Activated CD4-positive, alpha-beta T cell treated with anti-CD3 and anti-CD28 coated beads, Interleukin-2, amount 10 ng/mL, durations not matched to agents 24 days and 14 days (primary cell): ENCODE measurements at regions not wholly inside any gene's neighbourhood (a gene's known extent, or its start where the extent isn't known, plus 50 kb on each side); places are given as distances from the start of the nearest gene placed in this dataset.

Source experiments
- DNase-seq: peaks from one replicate; pipeline ENCODE4 v3.0.0; 2022
- H3K27ac Mint-ChIP-seq: one replicate; pipeline ENCODE4 v1.8.0; 2022; ENCODE audit warnings: mild to moderate bottlenecking, mixed read lengths
- H3K27me3 Mint-ChIP-seq: one replicate; pipeline ENCODE4 v1.8.0; 2022; ENCODE audit warnings: mixed read lengths
- H3K36me3 Mint-ChIP-seq: one replicate; pipeline ENCODE4 v1.8.0; 2022; ENCODE audit warnings: low read depth, mild to moderate bottlenecking, mixed read lengths
- H3K4me1 Mint-ChIP-seq: one replicate; pipeline ENCODE4 v1.8.0; 2021; ENCODE audit warnings: mixed read lengths
- H3K4me3 Mint-ChIP-seq: one replicate; pipeline ENCODE4 v1.8.0; 2022; ENCODE audit warnings: mild to moderate bottlenecking, moderate library complexity, mixed read lengths
- H3K9me3 Mint-ChIP-seq: one replicate; pipeline ENCODE4 v1.8.0; 2021; ENCODE audit warnings: mixed read lengths
- intact Hi-C: fragments of 100-400 bp; cut with micrococcal nuclease; formaldehyde crosslinking; loops from one replicate; pipeline ENCODE4 v1.15.1; 2023

GRCh38 chr5:173667702-173668101 lies 51.3 kb upstream of the BOD1 start:
- H3K4me1 Mint-ChIP-seq, result no peaks in the 10 kb centered on the region
- intact Hi-C loops, result no loop called here
- no peak overlapping the region for H3K27ac Mint-ChIP-seq
- H3K4me3 Mint-ChIP-seq, result no peak overlapping the region
- H3K36me3 Mint-ChIP-seq, result no peaks in the 10 kb centered on the region
- H3K9me3 Mint-ChIP-seq, result no peaks in the 10 kb centered on the region
- no peak for DNase-seq
- no peaks in the 10 kb centered on the region for H3K27me3 Mint-ChIP-seq

GRCh38 chr5:173668245-173668800 lies 51.9 kb upstream of the BOD1 start:
- Mint-ChIP-seq H3K4me3 (no peak overlapping the region), H3K4me1 (no peaks in the 10 kb centered on the region), H3K27me3 (no peaks in the 10 kb centered on the region), H3K9me3 (no peaks in the 10 kb centered on the region), H3K27ac (no peak overlapping the region), H3K36me3 (no peaks in the 10 kb centered on the region)
- intact Hi-C loops, result no loop called here
- DNase-seq, result no peak

- no peak for DNase-seq
- Mint-ChIP-seq H3K4me1 (no peaks in the 10 kb centered on the region), H3K9me3 (no peaks in the 10 kb centered on the region), H3K36me3 (no peaks in the 10 kb centered on the region), H3K27ac (no peak overlapping the region), H3K27me3 (no peaks in the 10 kb centered on the region), H3K4me3 (no peak overlapping the region)
- intact Hi-C loops, result no loop called here
These were observed 52.5 kb upstream of the BOD1 start for GRCh38 chr5:173668910-173669309.

- no peak for DNase-seq
- Mint-ChIP-seq H3K9me3 (no peaks in the 10 kb centered on the region), H3K36me3 (no peaks in the 10 kb centered on the region), H3K27me3 (no peaks in the 10 kb centered on the region), H3K4me1 (no peaks in the 10 kb centered on the region), H3K4me3 (no peak overlapping the region), H3K27ac (no peak overlapping the region)
- intact Hi-C loops, result no loop called here
These were observed 53.0 kb upstream of the BOD1 start for GRCh38 chr5:173669483-173669882.

- Mint-ChIP-seq H3K9me3 (no peaks in the 10 kb centered on the region), H3K4me1 (no peaks in the 10 kb centered on the region), H3K4me3 (no peak overlapping the region), H3K36me3 (no peaks in the 10 kb centered on the region), H3K27me3 (no peaks in the 10 kb centered on the region), H3K27ac (no peak overlapping the region)
- intact Hi-C loops, result no loop called here
- DNase-seq, result no peak
These were observed 53.7 kb upstream of the BOD1 start for GRCh38 chr5:173670130-173670651.

- Mint-ChIP-seq H3K9me3 (no peaks in the 10 kb centered on the region), H3K27ac (no peak overlapping the region), H3K4me1 (no peaks in the 10 kb centered on the region), H3K36me3 (no peaks in the 10 kb centered on the region), H3K27me3 (no peaks in the 10 kb centered on the region), H3K4me3 (no peak overlapping the region)
- intact Hi-C loops, result no loop called here
- no peak for DNase-seq
These were observed 54.3 kb upstream of the BOD1 start for GRCh38 chr5:173670791-173671120.

- H3K27me3 Mint-ChIP-seq, result no peaks in the 10 kb centered on the region
- no peak overlapping the region for H3K27ac Mint-ChIP-seq
- no peaks in the 10 kb centered on the region for H3K4me1 Mint-ChIP-seq
- no peaks in the 10 kb centered on the region for H3K36me3 Mint-ChIP-seq
- H3K9me3 Mint-ChIP-seq, result no peaks in the 10 kb centered on the region
- intact Hi-C loops, result no loop called here
- no peak overlapping the region for H3K4me3 Mint-ChIP-seq
- DNase-seq, result no peak
These were observed 54.9 kb upstream of the BOD1 start for GRCh38 chr5:173671121-173671949.

GRCh38 chr5:173672166-173672565 lies 55.7 kb upstream of the BOD1 start:
- Mint-ChIP-seq H3K27me3 (no peaks in the 10 kb centered on the region), H3K27ac (no peak overlapping the region), H3K4me3 (no peak overlapping the region), H3K9me3 (no peaks in the 10 kb centered on the region), H3K4me1 (no peaks in the 10 kb centered on the region), H3K36me3 (no peaks in the 10 kb centered on the region)
- intact Hi-C loops, result no loop called here
- no peak for DNase-seq

- Mint-ChIP-seq H3K27ac (no peak overlapping the region), H3K36me3 (no peaks in the 10 kb centered on the region), H3K27me3 (no peaks in the 10 kb centered on the region), H3K4me1 (no peaks in the 10 kb centered on the region), H3K9me3 (no peaks in the 10 kb centered on the region), H3K4me3 (no peak overlapping the region)
- DNase-seq, result no peak
- intact Hi-C loops, result no loop called here
These were observed 56.4 kb upstream of the BOD1 start for GRCh38 chr5:173672891-173673290.

GRCh38 chr5:173673295-173674101 lies 57.0 kb upstream of the BOD1 start:
- no peak overlapping the region for H3K27ac Mint-ChIP-seq
- no peak for DNase-seq
- no peaks in the 10 kb centered on the region for H3K4me1 Mint-ChIP-seq
- H3K36me3 Mint-ChIP-seq, result no peaks in the 10 kb centered on the region
- H3K9me3 Mint-ChIP-seq, result no peaks in the 10 kb centered on the region
- H3K4me3 Mint-ChIP-seq, result no peak overlapping the region
- intact Hi-C loops, result no loop called here
- H3K27me3 Mint-ChIP-seq, result no peaks in the 10 kb centered on the region

- no peaks in the 10 kb centered on the region for H3K36me3 Mint-ChIP-seq
- peaks cover 4% of the 10 kb centered on the region for H3K9me3 Mint-ChIP-seq
- intact Hi-C loops, result no loop called here
- H3K27me3 Mint-ChIP-seq, result no peaks in the 10 kb centered on the region
- H3K4me3 Mint-ChIP-seq, result no peak overlapping the region
- no peak for DNase-seq
- no peaks in the 10 kb centered on the region for H3K4me1 Mint-ChIP-seq
- H3K27ac Mint-ChIP-seq, result no peak overlapping the region
These were observed 59.0 kb upstream of the BOD1 start for GRCh38 chr5:173675287-173675996.

- Mint-ChIP-seq H3K9me3 (peaks cover 4% of the 10 kb centered on the region), H3K36me3 (no peaks in the 10 kb centered on the region), H3K4me3 (no peak overlapping the region), H3K27ac (no peak overlapping the region), H3K27me3 (no peaks in the 10 kb centered on the region), H3K4me1 (no peaks in the 10 kb centered on the region)
- intact Hi-C loops, result no loop called here
- no peak for DNase-seq
These were observed 59.9 kb upstream of the BOD1 start for GRCh38 chr5:173676375-173676774.

- H3K27ac Mint-ChIP-seq, result no peak overlapping the region
- no peaks in the 10 kb centered on the region for H3K4me1 Mint-ChIP-seq
- peaks cover 4% of the 10 kb centered on the region for H3K9me3 Mint-ChIP-seq
- no peaks in the 10 kb centered on the region for H3K36me3 Mint-ChIP-seq
- H3K27me3 Mint-ChIP-seq, result no peaks in the 10 kb centered on the region
- no peak for DNase-seq
- intact Hi-C loops, result no loop called here
- H3K4me3 Mint-ChIP-seq, result no peak overlapping the region
These were observed 60.7 kb upstream of the BOD1 start for GRCh38 chr5:173677125-173677672.
